GM12874 (cell line): ENCODE measurements at regions not wholly inside any gene's neighbourhood (a gene's known extent, or its start where the extent isn't known, plus 50 kb on each side); places are given as distances from the start of the nearest gene placed in this dataset.

Experiments used
- TF ChIP-seq, protein P1 (sequence below): IDR thresholded peaks from 2 replicates; pipeline ENCODE4 v1.5.1; 2011; ENCODE audit warnings: low read depth, mild to moderate bottlenecking, control low read depth, low read length, moderate library complexity; ENCODE audit not compliant: insufficient read depth

DNA sequence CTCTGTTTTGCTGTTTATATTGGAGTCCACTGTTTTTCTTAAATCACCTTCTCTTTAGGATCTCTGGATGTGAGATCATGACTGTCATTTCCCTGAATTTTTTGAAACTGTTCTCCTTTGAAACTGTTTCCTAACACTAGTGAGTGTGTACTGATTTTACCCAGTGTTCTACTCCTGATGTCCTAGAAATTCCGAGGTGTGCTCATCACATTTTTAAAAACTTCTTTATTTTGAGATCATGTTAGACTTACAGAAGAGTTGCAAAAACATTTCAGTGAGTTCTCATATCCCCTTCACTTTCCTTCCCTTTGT, 292.6 kb downstream of the NFKBIZ start:
- TF ChIP-seq, protein P1, sequence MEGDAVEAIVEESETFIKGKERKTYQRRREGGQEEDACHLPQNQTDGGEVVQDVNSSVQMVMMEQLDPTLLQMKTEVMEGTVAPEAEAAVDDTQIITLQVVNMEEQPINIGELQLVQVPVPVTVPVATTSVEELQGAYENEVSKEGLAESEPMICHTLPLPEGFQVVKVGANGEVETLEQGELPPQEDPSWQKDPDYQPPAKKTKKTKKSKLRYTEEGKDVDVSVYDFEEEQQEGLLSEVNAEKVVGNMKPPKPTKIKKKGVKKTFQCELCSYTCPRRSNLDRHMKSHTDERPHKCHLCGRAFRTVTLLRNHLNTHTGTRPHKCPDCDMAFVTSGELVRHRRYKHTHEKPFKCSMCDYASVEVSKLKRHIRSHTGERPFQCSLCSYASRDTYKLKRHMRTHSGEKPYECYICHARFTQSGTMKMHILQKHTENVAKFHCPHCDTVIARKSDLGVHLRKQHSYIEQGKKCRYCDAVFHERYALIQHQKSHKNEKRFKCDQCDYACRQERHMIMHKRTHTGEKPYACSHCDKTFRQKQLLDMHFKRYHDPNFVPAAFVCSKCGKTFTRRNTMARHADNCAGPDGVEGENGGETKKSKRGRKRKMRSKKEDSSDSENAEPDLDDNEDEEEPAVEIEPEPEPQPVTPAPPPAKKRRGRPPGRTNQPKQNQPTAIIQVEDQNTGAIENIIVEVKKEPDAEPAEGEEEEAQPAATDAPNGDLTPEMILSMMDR: no peak

DNA sequence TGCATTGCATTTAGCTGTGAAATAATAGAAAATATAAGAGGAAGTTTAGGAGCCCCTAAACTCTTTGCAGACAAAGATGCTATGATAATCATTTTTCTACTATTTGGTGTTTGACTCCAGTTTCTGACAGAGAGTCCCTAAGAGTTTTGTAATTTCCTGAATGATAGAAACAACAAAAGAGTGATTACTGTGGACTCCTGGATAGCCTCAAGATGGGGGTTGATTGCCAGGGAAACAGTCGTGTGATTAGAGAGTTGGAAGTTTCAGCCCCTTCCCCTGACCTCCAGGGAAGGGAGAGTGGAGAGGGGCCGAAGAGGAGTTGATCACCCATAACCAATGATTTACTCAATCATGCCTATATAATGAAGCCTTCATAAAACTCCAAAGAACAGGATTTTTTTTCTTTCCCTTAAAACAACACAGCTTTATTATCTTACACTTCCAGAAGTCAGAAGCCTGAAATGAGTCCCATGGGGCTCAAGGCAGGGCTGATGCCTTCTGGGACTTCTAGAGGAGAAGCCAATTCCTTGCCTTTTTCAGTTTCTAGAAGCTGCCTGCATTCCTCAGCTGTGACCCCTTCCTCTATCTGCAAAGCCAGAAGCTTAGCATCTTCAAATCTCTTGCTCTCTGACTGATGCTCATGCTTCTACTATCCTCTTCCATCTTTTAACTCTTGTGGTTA, 292.3 kb upstream of the ZPLD1 start:
- TF ChIP-seq, protein P1: no peak

DNA sequence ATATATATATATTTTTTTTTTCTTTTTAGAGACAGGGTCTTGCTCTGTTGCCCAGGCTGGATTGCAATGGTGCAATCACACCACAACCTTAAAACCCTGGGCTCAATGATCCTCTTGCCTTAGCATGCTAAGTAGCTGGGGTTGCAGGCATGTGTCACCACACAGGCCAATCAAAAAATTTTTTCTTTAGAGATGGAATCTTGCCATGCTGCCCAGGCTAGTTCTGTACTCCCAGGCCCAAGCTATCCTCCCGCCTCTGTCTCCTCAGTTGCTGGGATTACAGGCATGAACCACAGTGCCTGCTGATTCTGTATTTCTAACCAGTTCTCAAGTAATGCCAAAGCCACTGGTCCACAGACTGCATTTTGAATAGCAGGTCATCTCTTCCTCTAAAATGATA, 291.3 kb upstream of the ZPLD1 start:
- TF ChIP-seq, protein P1: no peak

DNA sequence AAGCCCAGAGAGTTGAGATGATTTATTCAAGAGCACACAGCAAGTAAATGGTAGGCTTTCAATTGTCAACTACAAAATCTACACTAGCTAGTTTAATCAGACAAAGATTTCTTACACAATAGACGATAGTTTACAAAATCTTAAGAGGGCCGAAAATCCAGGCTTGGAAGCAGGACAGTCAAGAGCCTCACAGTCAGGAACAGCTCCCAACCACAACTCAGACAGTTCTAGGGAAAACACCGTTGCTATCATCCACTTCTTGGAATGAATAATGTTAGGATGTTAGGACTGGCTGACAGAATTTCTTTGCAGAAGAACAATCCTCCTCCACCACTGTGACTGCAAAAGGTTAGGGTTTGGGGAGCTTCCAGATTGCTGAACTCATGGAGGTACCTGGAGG, 290.8 kb upstream of the ZPLD1 start:
- TF ChIP-seq, protein P1: no peak

DNA sequence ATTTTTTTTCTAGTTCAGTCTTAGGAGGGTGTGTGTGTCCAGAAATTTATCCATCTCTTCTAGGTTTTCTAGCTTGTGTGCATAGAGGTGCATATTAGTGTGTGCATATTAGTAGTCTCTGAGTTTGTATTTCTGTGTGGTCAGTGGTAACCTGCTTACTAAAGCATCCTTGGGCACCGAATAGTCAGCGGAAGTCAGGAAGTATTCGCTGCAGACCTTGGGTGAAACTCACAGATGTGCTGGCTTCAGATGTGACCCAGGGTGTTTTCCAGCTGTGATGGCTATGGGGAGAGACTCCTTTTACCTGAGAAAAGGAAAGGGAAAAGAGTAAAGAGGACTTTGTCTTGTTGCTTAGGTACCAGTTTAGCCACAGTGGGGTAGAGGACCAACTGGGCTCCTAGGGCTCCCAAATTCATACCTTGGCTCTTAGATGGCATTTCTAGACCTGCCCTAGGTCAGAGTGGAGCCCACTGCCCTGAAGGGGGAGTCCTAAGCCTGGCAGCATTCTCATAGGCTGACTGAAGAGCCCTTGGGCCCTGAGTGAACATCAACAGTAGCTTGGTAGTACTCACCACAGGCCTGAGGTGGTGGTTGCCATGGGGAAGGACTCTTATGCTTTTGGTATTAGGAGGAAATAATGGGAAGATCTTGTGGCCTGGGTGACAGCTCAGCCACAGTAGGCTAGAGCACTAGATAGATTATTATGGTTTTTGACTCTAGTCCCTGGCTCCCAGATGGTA, 286.0 kb upstream of the ZPLD1 start:
- TF ChIP-seq, protein P1: no peak

DNA sequence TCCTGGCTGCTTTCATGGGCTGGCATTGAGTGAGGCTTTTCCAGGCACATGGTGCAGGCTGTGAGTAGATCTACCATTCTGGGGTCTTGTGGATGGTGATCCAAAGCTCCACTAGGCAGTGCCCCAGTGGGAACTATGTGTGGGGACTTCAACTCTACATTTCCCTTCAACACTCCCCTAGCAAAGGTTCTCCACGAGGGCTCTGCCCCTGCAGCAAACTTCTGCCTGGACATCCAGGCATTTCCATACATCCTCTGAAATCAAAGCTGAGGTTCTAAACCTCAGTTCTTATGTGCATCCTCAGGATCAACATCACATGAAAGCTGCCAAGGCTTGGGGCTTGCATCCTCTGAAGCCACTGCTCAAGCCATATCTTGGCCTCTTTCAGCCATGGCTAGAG, 282.9 kb upstream of the ZPLD1 start:
- TF ChIP-seq, protein P1: no peak

DNA sequence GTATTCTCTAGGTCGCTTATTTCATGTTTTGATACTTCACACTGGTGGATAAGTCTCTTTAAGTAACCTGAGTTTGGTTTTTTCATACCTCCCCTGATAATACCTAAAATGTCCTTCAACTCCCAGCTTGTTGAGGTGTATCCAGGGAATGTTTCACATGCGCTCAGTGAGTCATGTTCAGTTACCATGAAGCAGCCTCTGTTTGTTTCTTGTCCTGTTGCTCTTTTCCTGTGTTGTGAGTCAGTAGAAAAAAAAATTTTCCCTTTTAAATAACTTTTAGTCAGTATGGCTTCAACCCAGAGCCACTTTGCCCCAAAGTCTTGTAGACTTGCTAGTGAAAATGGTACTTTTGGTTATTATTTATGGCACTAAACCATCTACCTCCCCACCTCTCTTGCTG, 278.4 kb upstream of the ZPLD1 start:
- TF ChIP-seq, protein P1: no peak
